Tibial artery (tissue), 4 donors: ENCODE measurements at regions not wholly inside any gene's neighbourhood (a gene's known extent, or its start where the extent isn't known, plus 50 kb on each side); places are given as distances from the start of the nearest gene placed in this dataset.

Experiments
- DNase-seq, 2 donors: peaks; one replicate each; pipeline ENCODE4 v3.0.0-alpha.2; 2019
- H3K27ac ChIP-seq, 2 donors: fragments of 200-600 bp; sonication (generic) in 1 of 2; 1 replicate in 1 of 2; 2 replicates in 1 of 2; pipeline ENCODE4 v1.5.1; 2018 to 2019; ENCODE audit warnings: mild to moderate bottlenecking in 1 of 2
- H3K27me3 ChIP-seq, 2 donors: fragments of 200-600 bp; sonication (generic) in 1 of 2; one replicate each; pipeline versions ENCODE4 v1.5.1 to v1.6.0; 2016 to 2019
- H3K36me3 ChIP-seq, 3 donors: fragments of 200-600 bp; sonication (generic) in 2 of 3; one replicate each; pipeline ENCODE4 v1.5.1; 2016 to 2019; ENCODE audit warnings: mild to moderate bottlenecking in 2 of 3
- H3K4me1 ChIP-seq, 4 donors: fragments of 200-600 bp; sonication (generic) in 2 of 4; 1 replicate in 3 of 4; 2 replicates in 1 of 4; pipeline ENCODE4 v1.5.1; 2016 to 2019
- H3K4me3 ChIP-seq, 2 donors: fragments of 200-600 bp; sonication (generic) in 1 of 2; 1 replicate in 1 of 2; 2 replicates in 1 of 2; pipeline ENCODE4 v1.5.1; 2018 to 2019; ENCODE audit warnings: mild to moderate bottlenecking in 2 of 2
- H3K9me3 ChIP-seq, 3 donors: fragments of 200-600 bp; sonication (generic) in 1 of 3; one replicate each; pipeline ENCODE4 v1.5.1; 2016 to 2019
- intact Hi-C: fragments of 100-400 bp; cut with DNase I; formaldehyde crosslinking; loops from one replicate; pipeline ENCODE4 v1.15.0; 2023; ENCODE audit warnings: low total_unique reads
- TF ChIP-seq, protein P1 (sequence below), 2 experiments: fragments of 200-600 bp in 1 of 2; fragments of 450-650 bp in 1 of 2; IDR thresholded peaks; one replicate each; pipeline ENCODE4 v1.5.1; 2017 to 2019; ENCODE audit warnings: antibody characterized with exemption in 2 of 2, mild to moderate bottlenecking in 1 of 2, moderate library complexity in 1 of 2

- Histone ChIP-seq H3K4me3 (no peak overlapping the region), H3K9me3 (peaks cover 0 to 10% (median 8%) of the 10 kb centered on the region in 3 donors), H3K4me1 (no peaks in the 10 kb centered on the region), H3K27ac (no peak overlapping the region), H3K36me3 (peaks cover 0 to 5% (median 0%) of the 10 kb centered on the region in 3 donors), H3K27me3 (no peaks in the 10 kb centered on the region)
- DNase-seq = no peak
- TF ChIP-seq, protein P1, sequence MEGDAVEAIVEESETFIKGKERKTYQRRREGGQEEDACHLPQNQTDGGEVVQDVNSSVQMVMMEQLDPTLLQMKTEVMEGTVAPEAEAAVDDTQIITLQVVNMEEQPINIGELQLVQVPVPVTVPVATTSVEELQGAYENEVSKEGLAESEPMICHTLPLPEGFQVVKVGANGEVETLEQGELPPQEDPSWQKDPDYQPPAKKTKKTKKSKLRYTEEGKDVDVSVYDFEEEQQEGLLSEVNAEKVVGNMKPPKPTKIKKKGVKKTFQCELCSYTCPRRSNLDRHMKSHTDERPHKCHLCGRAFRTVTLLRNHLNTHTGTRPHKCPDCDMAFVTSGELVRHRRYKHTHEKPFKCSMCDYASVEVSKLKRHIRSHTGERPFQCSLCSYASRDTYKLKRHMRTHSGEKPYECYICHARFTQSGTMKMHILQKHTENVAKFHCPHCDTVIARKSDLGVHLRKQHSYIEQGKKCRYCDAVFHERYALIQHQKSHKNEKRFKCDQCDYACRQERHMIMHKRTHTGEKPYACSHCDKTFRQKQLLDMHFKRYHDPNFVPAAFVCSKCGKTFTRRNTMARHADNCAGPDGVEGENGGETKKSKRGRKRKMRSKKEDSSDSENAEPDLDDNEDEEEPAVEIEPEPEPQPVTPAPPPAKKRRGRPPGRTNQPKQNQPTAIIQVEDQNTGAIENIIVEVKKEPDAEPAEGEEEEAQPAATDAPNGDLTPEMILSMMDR (IDR thresholded peaks at IDR 0.05) = no peak
- intact Hi-C loops = no loop called here
Observed at GRCh38 chr7:122211362-122211761, 67.3 kb upstream of the AASS start.

- Histone ChIP-seq H3K36me3 (peaks cover 0 to 5% (median 0%) of the 10 kb centered on the region in 3 donors), H3K4me3 (no peak overlapping the region), H3K9me3 (peaks cover 0 to 13% (median 10%) of the 10 kb centered on the region in 3 donors), H3K4me1 (no peaks in the 10 kb centered on the region), H3K27me3 (no peaks in the 10 kb centered on the region), H3K27ac (no peak overlapping the region)
- intact Hi-C loops = no loop called here
- TF ChIP-seq, protein P1 (IDR thresholded peaks at IDR 0.05) = no peak
- no peak for DNase-seq
Observed at GRCh38 chr7:122206985-122207384, 62.9 kb upstream of the AASS start.

DNA sequence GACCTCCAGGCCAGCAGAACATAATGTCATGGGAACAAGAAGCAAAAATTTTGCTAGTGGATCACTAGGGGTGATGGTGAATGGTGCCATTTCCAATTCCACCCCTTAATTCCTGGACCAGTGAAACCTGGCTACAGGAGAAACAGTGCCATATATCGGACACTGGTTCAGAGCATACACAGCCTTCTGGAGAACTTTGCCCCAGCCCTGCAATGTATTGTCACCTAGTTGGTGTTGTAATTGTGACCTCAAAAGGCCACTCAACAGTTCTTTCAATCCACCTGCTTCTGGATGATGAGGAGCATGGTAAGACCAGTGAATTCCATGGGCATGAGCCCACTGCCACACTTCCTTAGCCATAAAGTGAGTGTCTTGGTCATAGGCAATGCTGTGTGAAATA is 59.8 kb upstream of the AASS start:
- Histone ChIP-seq H3K27me3 (no peaks in the 10 kb centered on the region), H3K4me3 (no peak overlapping the region), H3K27ac (no peak overlapping the region), H3K9me3 (peaks cover 0 to 13% (median 10%) of the 10 kb centered on the region in 3 donors), H3K4me1 (no peaks in the 10 kb centered on the region), H3K36me3 (peaks cover 0 to 5% (median 0%) of the 10 kb centered on the region in 3 donors)
- no peak for DNase-seq
- intact Hi-C loops = no loop called here
- TF ChIP-seq, protein P1 (IDR thresholded peaks at IDR 0.05) = no peak

DNA sequence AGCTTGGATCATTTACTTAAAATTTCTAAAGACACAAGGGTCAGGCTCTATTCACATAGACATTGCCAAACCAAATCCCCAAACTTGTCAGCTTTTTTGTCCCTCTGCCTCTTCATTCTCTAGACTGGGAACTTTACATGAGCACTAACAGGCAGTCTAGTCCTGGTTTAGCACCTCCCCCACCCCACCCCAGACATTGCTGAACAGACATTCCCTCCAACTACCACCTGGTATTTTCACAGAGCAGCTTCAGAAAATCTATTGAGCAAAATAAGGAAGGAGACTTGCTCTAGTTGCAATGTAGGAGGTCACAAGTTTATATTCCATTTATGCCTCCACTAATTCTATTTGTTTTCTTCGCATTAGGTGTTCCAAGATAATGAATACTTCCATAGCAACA is 56.8 kb upstream of the AASS start:
- Histone ChIP-seq H3K9me3 (peaks cover 0 to under 1% (median 0%) of the 10 kb centered on the region in 3 donors), H3K4me3 (no peak overlapping the region), H3K27ac (no peak overlapping the region), H3K4me1 (no peaks in the 10 kb centered on the region), H3K27me3 (no peaks in the 10 kb centered on the region), H3K36me3 (no peaks in the 10 kb centered on the region)
- DNase-seq = no peak
- intact Hi-C loops = no loop called here
- TF ChIP-seq, protein P1 (IDR thresholded peaks at IDR 0.05) = no peak

DNA sequence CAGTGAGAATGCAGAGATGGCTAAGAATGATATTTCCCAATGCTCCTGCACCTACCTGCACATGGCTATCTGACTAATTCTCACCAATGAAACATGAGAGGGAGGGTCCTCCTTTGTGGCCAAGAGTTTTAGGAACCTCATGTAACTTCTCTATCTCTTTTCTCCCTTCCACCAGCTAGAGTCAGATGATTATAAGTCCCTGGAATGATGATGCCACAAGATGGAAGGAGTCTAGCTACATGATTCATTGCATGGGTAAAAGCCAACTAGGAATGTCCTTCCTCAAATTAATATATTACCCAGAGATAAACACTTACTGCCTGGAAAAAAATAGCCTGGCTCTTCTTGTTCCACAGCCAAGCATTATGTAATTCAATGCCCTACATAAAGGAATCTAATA is 55.1 kb upstream of the AASS start:
- Histone ChIP-seq H3K36me3 (no peaks in the 10 kb centered on the region), H3K27ac (no peak overlapping the region), H3K27me3 (no peaks in the 10 kb centered on the region), H3K4me3 (no peak overlapping the region), H3K4me1 (no peaks in the 10 kb centered on the region), H3K9me3 (no peaks in the 10 kb centered on the region)
- intact Hi-C loops = no loop called here
- no peak for DNase-seq
- TF ChIP-seq, protein P1 (IDR thresholded peaks at IDR 0.05) = no peak

DNA sequence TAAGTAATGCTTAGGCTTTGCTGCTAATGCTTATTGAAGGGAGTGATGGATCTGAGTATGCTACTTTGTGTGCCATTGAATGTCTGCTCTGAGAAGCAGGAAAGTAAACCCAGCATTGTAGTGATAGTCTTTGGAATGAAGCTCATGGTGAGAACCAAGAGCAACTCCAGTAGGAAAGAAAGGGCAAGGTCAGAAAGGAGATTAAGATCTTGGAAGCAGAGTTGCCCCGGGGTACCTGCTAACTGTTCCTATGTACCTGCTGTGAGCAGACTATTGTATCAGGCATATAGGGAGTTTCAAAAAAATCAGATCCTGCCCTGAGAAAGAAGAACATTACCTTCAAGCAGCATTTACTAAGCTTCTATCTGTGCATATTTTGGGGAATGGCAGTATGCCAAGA is 54.5 kb upstream of the AASS start:
- H3K4me1 ChIP-seq = no peaks in the 10 kb centered on the region

More for the DNA sequence above, 54.5 kb upstream of the AASS start:
- Histone ChIP-seq H3K27ac (no peak overlapping the region), H3K9me3 (no peaks in the 10 kb centered on the region), H3K36me3 (no peaks in the 10 kb centered on the region), H3K27me3 (no peaks in the 10 kb centered on the region), H3K4me3 (no peak overlapping the region)
- intact Hi-C loops = no loop called here
- TF ChIP-seq, protein P1 (IDR thresholded peaks at IDR 0.05) = no peak
- DNase-seq = no peak
